Activated naive CD8-positive, alpha-beta T cell (primary cell): ENCODE measurements at regions not wholly inside any gene's neighbourhood (a gene's known extent, or its start where the extent isn't known, plus 50 kb on each side); places are given as distances from the start of the nearest gene placed in this dataset.
"Not testable (repeated sequence)": the region's sequence is repeated elsewhere in the genome, so short reads cannot be mapped to it uniquely, and the experiment has no call there.

Experiments
- H3K27ac Mint-ChIP-seq: one replicate; pipeline ENCODE4 v1.8.0; 2021; ENCODE audit warnings: mixed read lengths
- H3K27me3 Mint-ChIP-seq: one replicate; pipeline ENCODE4 v1.8.0; 2021; ENCODE audit warnings: mixed read lengths
- H3K36me3 Mint-ChIP-seq: one replicate; pipeline ENCODE4 v1.8.0; 2021; ENCODE audit warnings: mixed read lengths
- H3K4me1 Mint-ChIP-seq: one replicate; pipeline ENCODE4 v1.8.0; 2021; ENCODE audit warnings: low read depth, mixed read lengths
- H3K4me3 Mint-ChIP-seq: one replicate; pipeline ENCODE4 v1.8.0; 2021; ENCODE audit warnings: mild to moderate bottlenecking, mixed read lengths
- H3K9me3 Mint-ChIP-seq: one replicate; pipeline ENCODE4 v1.8.0; 2021; ENCODE audit warnings: low read depth, mixed read lengths

GRCh38 chr9:19895006-19895405, 106.2 kb upstream of the SLC24A2 start:
- no peak overlapping the region for H3K27ac Mint-ChIP-seq
- no peaks in the 10 kb centered on the region for H3K36me3 Mint-ChIP-seq
- no peaks in the 10 kb centered on the region for H3K27me3 Mint-ChIP-seq
- H3K9me3 Mint-ChIP-seq: no peaks in the 10 kb centered on the region
- no peak overlapping the region for H3K4me3 Mint-ChIP-seq
- H3K4me1 Mint-ChIP-seq: no peaks in the 10 kb centered on the region

DNA sequence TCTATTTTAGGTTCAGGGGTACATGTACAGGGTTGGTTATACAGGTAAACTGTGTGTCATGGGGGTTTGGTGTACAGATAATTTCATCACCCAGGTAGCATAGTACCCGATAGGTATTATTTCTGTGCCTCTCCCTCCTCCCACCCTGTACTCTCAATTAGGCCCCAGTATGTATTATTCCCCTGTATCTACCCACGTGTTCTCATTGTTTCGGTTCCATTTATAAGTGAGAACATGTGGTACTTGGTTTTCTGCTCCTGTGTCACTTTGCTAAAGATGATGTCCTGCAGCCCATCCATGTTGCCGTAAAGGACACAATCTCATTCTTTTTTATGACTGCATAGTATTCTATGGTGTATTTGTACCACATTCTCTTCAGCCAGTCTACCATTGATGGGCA, 96.8 kb upstream of the SLC24A2 start:
- no peaks in the 10 kb centered on the region for H3K9me3 Mint-ChIP-seq
- no peaks in the 10 kb centered on the region for H3K36me3 Mint-ChIP-seq

GRCh38 chr9:19879062-19879461, 90.2 kb upstream of the SLC24A2 start:
- Mint-ChIP-seq H3K4me3 (no peak overlapping the region), H3K9me3 (no peaks in the 10 kb centered on the region), H3K36me3 (no peaks in the 10 kb centered on the region), H3K4me1 (no peaks in the 10 kb centered on the region), H3K27me3 (peaks cover 12% of the 10 kb centered on the region), H3K27ac (no peak overlapping the region)

More for the DNA sequence above, 96.8 kb upstream of the SLC24A2 start:
- Mint-ChIP-seq H3K27me3 (peaks cover 7% of the 10 kb centered on the region), H3K27ac (no peak overlapping the region), H3K4me1 (no peaks in the 10 kb centered on the region), H3K4me3 (no peak overlapping the region)

GRCh38 chr9:19876569-19877316, 87.9 kb upstream of the SLC24A2 start:
- Mint-ChIP-seq H3K36me3 (peaks cover 3% of the 10 kb centered on the region), H3K9me3 (no peaks in the 10 kb centered on the region), H3K4me3 (no peak overlapping the region), H3K27ac (no peak overlapping the region), H3K27me3 (peaks cover 19% of the 10 kb centered on the region), H3K4me1 (no peaks in the 10 kb centered on the region)

DNA sequence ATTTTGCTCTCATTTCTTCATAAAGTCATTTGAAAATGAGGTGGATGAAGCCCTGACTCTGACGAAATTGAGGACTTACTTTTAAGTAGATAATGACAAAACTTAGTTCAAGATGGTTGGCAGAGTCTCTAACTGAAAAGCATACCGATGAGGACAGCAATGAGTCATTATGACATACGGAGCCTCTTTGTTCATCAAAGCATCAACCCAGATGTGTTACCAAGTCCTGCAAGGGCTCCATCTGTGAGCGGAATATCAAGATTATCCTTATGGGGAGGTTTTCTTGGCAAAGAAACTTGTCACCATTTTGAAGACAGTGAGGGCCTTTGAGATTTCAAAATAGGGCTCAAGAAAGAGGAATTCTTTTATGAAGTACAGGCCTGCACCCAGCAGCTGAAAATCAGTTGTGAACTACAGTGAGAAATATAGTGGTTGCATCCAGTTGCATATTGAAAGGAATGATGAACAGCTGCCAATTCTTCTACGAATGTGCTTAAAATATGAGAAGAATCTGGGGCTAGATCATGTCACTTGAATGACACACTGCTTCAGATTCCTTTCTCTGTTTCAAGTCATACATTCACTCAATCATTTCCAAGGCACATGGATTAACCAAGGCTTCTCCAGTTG, 86.6 kb upstream of the SLC24A2 start:
- Mint-ChIP-seq H3K4me3 (no peak overlapping the region), H3K36me3 (peaks cover 3% of the 10 kb centered on the region), H3K27me3 (peaks cover 19% of the 10 kb centered on the region), H3K4me1 (no peaks in the 10 kb centered on the region), H3K9me3 (peaks cover 9% of the 10 kb centered on the region), H3K27ac (no peak overlapping the region)

GRCh38 chr9:19873188-19873587, 84.4 kb upstream of the SLC24A2 start:
- H3K9me3 Mint-ChIP-seq, H3K27ac Mint-ChIP-seq, H3K4me1 Mint-ChIP-seq: not testable (repeated sequence)

DNA sequence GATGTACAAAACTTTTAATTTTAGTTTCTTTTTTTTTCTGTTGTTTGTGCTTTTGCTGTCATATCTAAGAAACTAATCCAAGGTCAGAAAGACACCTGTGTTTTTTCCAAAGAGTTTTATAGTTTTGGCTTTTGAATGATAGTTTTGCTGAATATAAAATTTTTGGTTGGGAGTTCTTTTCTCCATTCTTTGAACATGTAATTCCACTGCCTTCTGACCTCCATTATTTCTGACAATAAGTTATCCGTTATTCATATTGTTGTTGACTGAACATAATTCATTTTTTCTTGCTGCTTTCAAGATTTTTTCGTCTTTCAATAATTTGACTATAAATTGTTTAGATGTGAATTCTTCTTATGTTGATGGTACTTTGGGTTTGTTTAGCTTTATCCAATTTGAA, 82.2 kb upstream of the SLC24A2 start:
- Mint-ChIP-seq H3K4me1 (no peaks in the 10 kb centered on the region), H3K36me3 (peaks cover 3% of the 10 kb centered on the region), H3K9me3 (peaks cover 9% of the 10 kb centered on the region), H3K27ac (no peak overlapping the region), H3K4me3 (no peak overlapping the region), H3K27me3 (peaks cover 17% of the 10 kb centered on the region)

More at GRCh38 chr9:19873188-19873587, 84.4 kb upstream of the SLC24A2 start:
- H3K4me3 Mint-ChIP-seq, H3K36me3 Mint-ChIP-seq: not testable (repeated sequence)
- peaks cover 19% of the 10 kb centered on the region for H3K27me3 Mint-ChIP-seq

GRCh38 chr9:19840953-19841352, 52.1 kb upstream of the SLC24A2 start:
- Mint-ChIP-seq H3K36me3 (no peaks in the 10 kb centered on the region), H3K4me3 (no peak overlapping the region), H3K4me1 (no peaks in the 10 kb centered on the region), H3K9me3 (no peaks in the 10 kb centered on the region), H3K27me3 (no peaks in the 10 kb centered on the region), H3K27ac (no peak overlapping the region)
